ENCODE measurements at regions not wholly inside any gene's neighbourhood (a gene's known extent, or its start where the extent isn't known, plus 50 kb on each side); places are given as distances from the start of the nearest gene placed in this dataset.

GRCh38 chr10:104577861-104578521, 63.1 kb upstream of the SORCS3 start:
- TF ChIP-seq, protein P1, sequence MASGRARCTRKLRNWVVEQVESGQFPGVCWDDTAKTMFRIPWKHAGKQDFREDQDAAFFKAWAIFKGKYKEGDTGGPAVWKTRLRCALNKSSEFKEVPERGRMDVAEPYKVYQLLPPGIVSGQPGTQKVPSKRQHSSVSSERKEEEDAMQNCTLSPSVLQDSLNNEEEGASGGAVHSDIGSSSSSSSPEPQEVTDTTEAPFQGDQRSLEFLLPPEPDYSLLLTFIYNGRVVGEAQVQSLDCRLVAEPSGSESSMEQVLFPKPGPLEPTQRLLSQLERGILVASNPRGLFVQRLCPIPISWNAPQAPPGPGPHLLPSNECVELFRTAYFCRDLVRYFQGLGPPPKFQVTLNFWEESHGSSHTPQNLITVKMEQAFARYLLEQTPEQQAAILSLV (CRISPR knock-in tag; IDR thresholded peaks at IDR 0.05; ENCODE audit: borderline replicate concordance): no peak
- TF ChIP-seq MXI1 (IDR thresholded peaks at IDR 0.05; ENCODE audit: borderline replicate concordance, low read depth, low read length): no peak
- no peak for TF ChIP-seq STAT5B (CRISPR knock-in tag; IDR thresholded peaks at IDR 0.05)
- TF ChIP-seq BCL3 (CRISPR knock-in tag; IDR thresholded peaks at IDR 0.05): no peak
- TF ChIP-seq POLR2A (IDR thresholded peaks at IDR 0.05; ENCODE audit: insufficient read depth in 1 of 2, low read depth in 2 of 2, low read length in 2 of 2): no peak
- no peak for TF ChIP-seq KDM6A (CRISPR knock-in tag; IDR thresholded peaks at IDR 0.05; ENCODE audit: low read depth)
- TF ChIP-seq RBM39 (IDR thresholded peaks at IDR 0.05; ENCODE audit: low read depth, low read length, poor library complexity, severe bottlenecking): no peak
- no peak for TF ChIP-seq MAX (IDR thresholded peaks at IDR 0.05)
- no peak for TF ChIP-seq EED (CRISPR knock-in tag; IDR thresholded peaks at IDR 0.05)
- no peak for TF ChIP-seq ELF1 (CRISPR knock-in tag; IDR thresholded peaks at IDR 0.05)
